Cardiac muscle cell (in vitro differentiated cells and primary cell): ENCODE measurements at regions not wholly inside any gene's neighbourhood (a gene's known extent, or its start where the extent isn't known, plus 50 kb on each side); places are given as distances from the start of the nearest gene placed in this dataset.

ENCODE experiments used
- DNase-seq, 2 donors: peaks; one replicate each; pipeline versions ENCODE4 v3.0.0 to v3.0.0-alpha.2; 2010 to 2017; ENCODE audit warnings: low read depth in 1 of 2, low spot score in 1 of 2
- H3K27ac ChIP-seq: fragments of 200-600 bp; sonication (generic); 2 replicates; pipeline ENCODE4 v1.5.1; 2016
- H3K27me3 ChIP-seq: fragments of 200-600 bp; sonication (generic); 2 replicates; pipeline ENCODE4 v1.6.0; 2016; ENCODE audit warnings: control low read depth
- H3K36me3 ChIP-seq: fragments of 200-600 bp; sonication (generic); 2 replicates; pipeline ENCODE4 v1.5.1; 2016; ENCODE audit warnings: control low read depth
- H3K4me1 ChIP-seq: fragments of 200-600 bp; sonication (generic); 2 replicates; pipeline ENCODE4 v1.8.1; 2017; ENCODE audit warnings: low read depth, mild to moderate bottlenecking, mixed run types
- H3K4me3 ChIP-seq: fragments of 200-600 bp; sonication (generic); 2 replicates; pipeline ENCODE4 v1.5.1; 2016; ENCODE audit warnings: mild to moderate bottlenecking
- H3K9me3 ChIP-seq: fragments of 200-600 bp; sonication (generic); 2 replicates; pipeline ENCODE4 v1.5.1; 2017; ENCODE audit warnings: low read depth, mild to moderate bottlenecking, control low read depth
- CTCF ChIP-seq: IDR thresholded peaks from 2 replicates; pipeline ENCODE4 v1.5.1; 2012; ENCODE audit warnings: low read depth, mild to moderate bottlenecking, low read length

GRCh38 chr13:71148396-71148795, 718.6 kb downstream of the DACH1 start:
- no peak overlapping the region for H3K27ac ChIP-seq
- H3K27me3 ChIP-seq = no peaks in the 10 kb centered on the region
- no peaks in the 10 kb centered on the region for H3K9me3 ChIP-seq
- no peak overlapping the region for H3K4me3 ChIP-seq
- DNase-seq = no peak
- no peak for TF ChIP-seq CTCF
- H3K36me3 ChIP-seq = no peaks in the 10 kb centered on the region
- H3K4me1 ChIP-seq = no peaks in the 10 kb centered on the region

- H3K4me1 ChIP-seq = no peaks in the 10 kb centered on the region
- H3K36me3 ChIP-seq = no peaks in the 10 kb centered on the region
- H3K4me3 ChIP-seq = no peak overlapping the region
- H3K27me3 ChIP-seq = no peaks in the 10 kb centered on the region
- no peak for DNase-seq
- H3K27ac ChIP-seq = no peak overlapping the region
- no peaks in the 10 kb centered on the region for H3K9me3 ChIP-seq
- TF ChIP-seq CTCF = no peak
Observed at GRCh38 chr13:71144883-71145282, 722.1 kb downstream of the DACH1 start.

- TF ChIP-seq CTCF = no peak
Observed at GRCh38 chr13:71137101-71137500, 729.9 kb downstream of the DACH1 start.

GRCh38 chr13:71124230-71124629, 742.8 kb downstream of the DACH1 start:
- no peaks in the 10 kb centered on the region for H3K9me3 ChIP-seq
- H3K4me1 ChIP-seq = no peaks in the 10 kb centered on the region
- H3K27me3 ChIP-seq = no peaks in the 10 kb centered on the region
- H3K36me3 ChIP-seq = no peaks in the 10 kb centered on the region
- no peak for TF ChIP-seq CTCF
- no peak for DNase-seq
- no peak overlapping the region for H3K4me3 ChIP-seq
- no peak overlapping the region for H3K27ac ChIP-seq

More at GRCh38 chr13:71137101-71137500, 729.9 kb downstream of the DACH1 start:
- H3K4me1 ChIP-seq = no peaks in the 10 kb centered on the region
- DNase-seq = no peak
- H3K4me3 ChIP-seq = no peak overlapping the region
- H3K9me3 ChIP-seq = no peaks in the 10 kb centered on the region
- no peaks in the 10 kb centered on the region for H3K36me3 ChIP-seq
- H3K27ac ChIP-seq = no peak overlapping the region
- H3K27me3 ChIP-seq = no peaks in the 10 kb centered on the region

- Histone ChIP-seq H3K4me3 (no peak overlapping the region), H3K27ac (no peak overlapping the region), H3K27me3 (no peaks in the 10 kb centered on the region), H3K4me1 (no peaks in the 10 kb centered on the region), H3K9me3 (no peaks in the 10 kb centered on the region), H3K36me3 (no peaks in the 10 kb centered on the region)
- no peak for TF ChIP-seq CTCF
- DNase-seq = no peak
Observed at GRCh38 chr13:71118779-71119364, 748.1 kb downstream of the DACH1 start.
